HepG2 (cell line): ENCODE measurements at regions not wholly inside any gene's neighbourhood (a gene's known extent, or its start where the extent isn't known, plus 50 kb on each side); places are given as distances from the start of the nearest gene placed in this dataset.

ENCODE experiments used
- IRF1 ChIP-seq: sonication (generic); formaldehyde crosslinking; IDR thresholded peaks from 2 replicates; pipeline ENCODE4 v1.4.0; 2020; ENCODE audit warnings: low read depth, mild to moderate bottlenecking, missing genetic modification reagents
- JUND ChIP-seq: sonication (generic); formaldehyde crosslinking; IDR thresholded peaks from 2 replicates; pipeline ENCODE4 v1.8.0; 2022; ENCODE audit warnings: mild to moderate bottlenecking, missing genetic modification reagents
- NRL ChIP-seq: sonication (generic); formaldehyde crosslinking; IDR thresholded peaks from 2 replicates; pipeline ENCODE4 v1.5.0; 2020; ENCODE audit warnings: missing genetic modification reagents, mild to moderate bottlenecking, moderate library complexity, borderline replicate concordance
- RBM22 ChIP-seq: fragments of 200-400 bp; formaldehyde crosslinking; optimal IDR thresholded peaks from 2 replicates; pipeline ENCODE3; 2017; ENCODE audit warnings: mild to moderate bottlenecking, low read length, moderate library complexity
- SUZ12 ChIP-seq: fragments of 150-350 bp; IDR thresholded peaks from 2 replicates; pipeline ENCODE4 v1.6.1; 2014; ENCODE audit warnings: low read depth, low read length
- TARDBP ChIP-seq: sonication (generic); formaldehyde crosslinking; IDR thresholded peaks from 2 replicates; pipeline ENCODE4 v1.8.0; 2022; ENCODE audit warnings: mild to moderate bottlenecking, missing genetic modification reagents
- ZBTB4 ChIP-seq: sonication (generic); formaldehyde crosslinking; IDR thresholded peaks from 2 replicates; pipeline ENCODE4 v1.4.0; 2020; ENCODE audit warnings: missing genetic modification reagents, mild to moderate bottlenecking, borderline replicate concordance
- TF ChIP-seq, protein P1 (sequence below): sonication (generic); formaldehyde crosslinking; IDR thresholded peaks from 2 replicates; pipeline ENCODE4 v1.5.1; 2020; ENCODE audit warnings: missing genetic modification reagents, mild to moderate bottlenecking, borderline replicate concordance
- TF ChIP-seq, protein P2 (sequence below), 2 experiments: IDR thresholded peaks; 2 replicates each; pipeline ENCODE4 v1.6.1; 2011 to 2012; ENCODE audit warnings: low read length in 2 of 2, borderline replicate concordance in 1 of 2, low read depth in 1 of 2, mild to moderate bottlenecking in 1 of 2, moderate library complexity in 1 of 2
- TF ChIP-seq, protein P3 (sequence below): sonication (generic); formaldehyde crosslinking; IDR thresholded peaks from 2 replicates; pipeline ENCODE4 v1.5.0; 2020; ENCODE audit warnings: mild to moderate bottlenecking, missing genetic modification reagents, moderate library complexity
- TF ChIP-seq, protein P4 (sequence below): conservative IDR thresholded peaks from 2 replicates; pipeline ENCODE4 v1.6.1; 2018; ENCODE audit warnings: missing genetic modification reagents

DNA sequence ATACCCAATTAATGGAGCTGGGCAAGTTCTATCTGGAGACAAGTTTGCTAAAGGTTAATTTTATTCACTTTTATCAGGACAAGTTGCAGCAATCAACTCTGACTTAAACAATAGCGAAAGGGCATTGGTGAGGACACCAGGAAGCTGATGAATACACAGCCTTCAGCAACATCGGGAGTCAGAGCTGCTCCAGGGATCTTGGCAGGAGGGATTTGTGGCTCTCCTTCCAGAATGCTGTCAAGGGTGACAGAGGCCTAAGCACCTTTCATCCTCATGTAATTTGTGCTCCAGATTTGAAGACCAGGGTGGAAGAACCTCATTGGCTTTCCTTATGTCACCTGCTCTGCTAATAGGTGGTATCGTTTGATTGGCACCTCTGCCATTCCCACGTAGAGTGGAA is 485.6 kb downstream of the NPIPA7 start:
- TF ChIP-seq TARDBP (CRISPR knock-in tag) (no peak), RBM22 (no peak), NRL (no peak), IRF1 (no peak), SUZ12 (no peak), JUND (CRISPR knock-in tag) (no peak), ZBTB4 (CRISPR knock-in tag) (no peak)
- TF ChIP-seq, protein P1, sequence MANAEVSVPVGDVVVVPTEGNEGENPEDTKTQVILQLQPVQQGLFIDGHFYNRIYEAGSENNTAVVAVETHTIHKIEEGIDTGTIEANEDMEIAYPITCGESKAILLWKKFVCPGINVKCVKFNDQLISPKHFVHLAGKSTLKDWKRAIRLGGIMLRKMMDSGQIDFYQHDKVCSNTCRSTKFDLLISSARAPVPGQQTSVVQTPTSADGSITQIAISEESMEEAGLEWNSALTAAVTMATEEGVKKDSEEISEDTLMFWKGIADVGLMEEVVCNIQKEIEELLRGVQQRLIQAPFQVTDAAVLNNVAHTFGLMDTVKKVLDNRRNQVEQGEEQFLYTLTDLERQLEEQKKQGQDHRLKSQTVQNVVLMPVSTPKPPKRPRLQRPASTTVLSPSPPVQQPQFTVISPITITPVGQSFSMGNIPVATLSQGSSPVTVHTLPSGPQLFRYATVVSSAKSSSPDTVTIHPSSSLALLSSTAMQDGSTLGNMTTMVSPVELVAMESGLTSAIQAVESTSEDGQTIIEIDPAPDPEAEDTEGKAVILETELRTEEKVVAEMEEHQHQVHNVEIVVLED (CRISPR knock-in tag): no peak
- TF ChIP-seq, protein P2, sequence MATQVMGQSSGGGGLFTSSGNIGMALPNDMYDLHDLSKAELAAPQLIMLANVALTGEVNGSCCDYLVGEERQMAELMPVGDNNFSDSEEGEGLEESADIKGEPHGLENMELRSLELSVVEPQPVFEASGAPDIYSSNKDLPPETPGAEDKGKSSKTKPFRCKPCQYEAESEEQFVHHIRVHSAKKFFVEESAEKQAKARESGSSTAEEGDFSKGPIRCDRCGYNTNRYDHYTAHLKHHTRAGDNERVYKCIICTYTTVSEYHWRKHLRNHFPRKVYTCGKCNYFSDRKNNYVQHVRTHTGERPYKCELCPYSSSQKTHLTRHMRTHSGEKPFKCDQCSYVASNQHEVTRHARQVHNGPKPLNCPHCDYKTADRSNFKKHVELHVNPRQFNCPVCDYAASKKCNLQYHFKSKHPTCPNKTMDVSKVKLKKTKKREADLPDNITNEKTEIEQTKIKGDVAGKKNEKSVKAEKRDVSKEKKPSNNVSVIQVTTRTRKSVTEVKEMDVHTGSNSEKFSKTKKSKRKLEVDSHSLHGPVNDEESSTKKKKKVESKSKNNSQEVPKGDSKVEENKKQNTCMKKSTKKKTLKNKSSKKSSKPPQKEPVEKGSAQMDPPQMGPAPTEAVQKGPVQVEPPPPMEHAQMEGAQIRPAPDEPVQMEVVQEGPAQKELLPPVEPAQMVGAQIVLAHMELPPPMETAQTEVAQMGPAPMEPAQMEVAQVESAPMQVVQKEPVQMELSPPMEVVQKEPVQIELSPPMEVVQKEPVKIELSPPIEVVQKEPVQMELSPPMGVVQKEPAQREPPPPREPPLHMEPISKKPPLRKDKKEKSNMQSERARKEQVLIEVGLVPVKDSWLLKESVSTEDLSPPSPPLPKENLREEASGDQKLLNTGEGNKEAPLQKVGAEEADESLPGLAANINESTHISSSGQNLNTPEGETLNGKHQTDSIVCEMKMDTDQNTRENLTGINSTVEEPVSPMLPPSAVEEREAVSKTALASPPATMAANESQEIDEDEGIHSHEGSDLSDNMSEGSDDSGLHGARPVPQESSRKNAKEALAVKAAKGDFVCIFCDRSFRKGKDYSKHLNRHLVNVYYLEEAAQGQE (IDR thresholded peaks at IDR 0.05; ENCODE audit: borderline replicate concordance in 1 of 2, low read depth in 1 of 2, low read length in 2 of 2): no peak
- TF ChIP-seq, protein P3, sequence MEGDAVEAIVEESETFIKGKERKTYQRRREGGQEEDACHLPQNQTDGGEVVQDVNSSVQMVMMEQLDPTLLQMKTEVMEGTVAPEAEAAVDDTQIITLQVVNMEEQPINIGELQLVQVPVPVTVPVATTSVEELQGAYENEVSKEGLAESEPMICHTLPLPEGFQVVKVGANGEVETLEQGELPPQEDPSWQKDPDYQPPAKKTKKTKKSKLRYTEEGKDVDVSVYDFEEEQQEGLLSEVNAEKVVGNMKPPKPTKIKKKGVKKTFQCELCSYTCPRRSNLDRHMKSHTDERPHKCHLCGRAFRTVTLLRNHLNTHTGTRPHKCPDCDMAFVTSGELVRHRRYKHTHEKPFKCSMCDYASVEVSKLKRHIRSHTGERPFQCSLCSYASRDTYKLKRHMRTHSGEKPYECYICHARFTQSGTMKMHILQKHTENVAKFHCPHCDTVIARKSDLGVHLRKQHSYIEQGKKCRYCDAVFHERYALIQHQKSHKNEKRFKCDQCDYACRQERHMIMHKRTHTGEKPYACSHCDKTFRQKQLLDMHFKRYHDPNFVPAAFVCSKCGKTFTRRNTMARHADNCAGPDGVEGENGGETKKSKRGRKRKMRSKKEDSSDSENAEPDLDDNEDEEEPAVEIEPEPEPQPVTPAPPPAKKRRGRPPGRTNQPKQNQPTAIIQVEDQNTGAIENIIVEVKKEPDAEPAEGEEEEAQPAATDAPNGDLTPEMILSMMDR (CRISPR knock-in tag): no peak
- TF ChIP-seq, protein P4, sequence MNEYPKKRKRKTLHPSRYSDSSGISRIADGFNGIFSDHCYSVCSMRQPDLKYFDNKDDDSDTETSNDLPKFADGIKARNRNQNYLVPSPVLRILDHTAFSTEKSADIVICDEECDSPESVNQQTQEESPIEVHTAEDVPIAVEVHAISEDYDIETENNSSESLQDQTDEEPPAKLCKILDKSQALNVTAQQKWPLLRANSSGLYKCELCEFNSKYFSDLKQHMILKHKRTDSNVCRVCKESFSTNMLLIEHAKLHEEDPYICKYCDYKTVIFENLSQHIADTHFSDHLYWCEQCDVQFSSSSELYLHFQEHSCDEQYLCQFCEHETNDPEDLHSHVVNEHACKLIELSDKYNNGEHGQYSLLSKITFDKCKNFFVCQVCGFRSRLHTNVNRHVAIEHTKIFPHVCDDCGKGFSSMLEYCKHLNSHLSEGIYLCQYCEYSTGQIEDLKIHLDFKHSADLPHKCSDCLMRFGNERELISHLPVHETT (CRISPR knock-in tag): no peak
